ENCODE measurements at regions not wholly inside any gene's neighbourhood (a gene's known extent, or its start where the extent isn't known, plus 50 kb on each side); places are given as distances from the start of the nearest gene placed in this dataset.

DNA sequence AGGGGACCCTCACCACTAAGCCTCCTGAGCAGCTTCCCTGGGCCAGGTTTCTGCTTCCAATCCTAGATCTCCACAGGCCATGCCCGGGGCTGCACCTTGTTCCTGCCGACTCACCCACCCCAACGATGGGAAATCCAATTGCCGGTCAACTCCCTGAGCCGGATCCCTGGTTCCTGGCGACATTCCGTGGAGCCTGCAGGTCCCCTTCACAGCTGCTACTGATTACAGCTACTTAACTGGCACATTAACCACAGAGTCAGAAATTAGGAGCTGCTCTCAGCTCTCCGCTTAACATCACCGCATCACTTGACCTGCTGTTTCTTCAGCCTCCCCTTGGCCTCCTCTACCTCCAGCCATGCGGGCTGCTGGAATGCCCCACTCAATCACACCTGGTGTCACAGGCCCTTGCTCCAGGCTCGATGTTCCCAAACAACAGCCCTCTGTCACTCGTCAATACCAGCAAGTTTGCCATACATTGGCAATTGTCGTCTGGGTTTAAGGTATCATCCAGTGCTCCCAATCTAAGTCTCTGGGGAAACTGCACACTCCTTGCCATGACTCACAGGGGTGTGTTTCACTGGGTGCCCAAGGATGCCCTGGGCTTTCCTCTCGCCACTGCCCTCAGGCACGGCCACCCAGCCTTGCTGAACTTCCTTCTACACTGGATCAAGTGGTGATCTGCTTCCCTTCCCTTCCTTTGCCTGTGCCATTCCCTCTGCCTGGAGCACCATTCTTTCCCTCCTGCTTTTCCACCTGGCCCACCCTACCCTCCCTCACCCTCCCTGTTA, 181.0 kb downstream of the MN1 start:
- TF ChIP-seq, protein P1, sequence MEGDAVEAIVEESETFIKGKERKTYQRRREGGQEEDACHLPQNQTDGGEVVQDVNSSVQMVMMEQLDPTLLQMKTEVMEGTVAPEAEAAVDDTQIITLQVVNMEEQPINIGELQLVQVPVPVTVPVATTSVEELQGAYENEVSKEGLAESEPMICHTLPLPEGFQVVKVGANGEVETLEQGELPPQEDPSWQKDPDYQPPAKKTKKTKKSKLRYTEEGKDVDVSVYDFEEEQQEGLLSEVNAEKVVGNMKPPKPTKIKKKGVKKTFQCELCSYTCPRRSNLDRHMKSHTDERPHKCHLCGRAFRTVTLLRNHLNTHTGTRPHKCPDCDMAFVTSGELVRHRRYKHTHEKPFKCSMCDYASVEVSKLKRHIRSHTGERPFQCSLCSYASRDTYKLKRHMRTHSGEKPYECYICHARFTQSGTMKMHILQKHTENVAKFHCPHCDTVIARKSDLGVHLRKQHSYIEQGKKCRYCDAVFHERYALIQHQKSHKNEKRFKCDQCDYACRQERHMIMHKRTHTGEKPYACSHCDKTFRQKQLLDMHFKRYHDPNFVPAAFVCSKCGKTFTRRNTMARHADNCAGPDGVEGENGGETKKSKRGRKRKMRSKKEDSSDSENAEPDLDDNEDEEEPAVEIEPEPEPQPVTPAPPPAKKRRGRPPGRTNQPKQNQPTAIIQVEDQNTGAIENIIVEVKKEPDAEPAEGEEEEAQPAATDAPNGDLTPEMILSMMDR (conservative IDR thresholded peaks at IDR 0.05; ENCODE audit: low read depth) = no peak
- no peak overlapping the region for H3K27ac ChIP-seq
- POLR2A ChIA-PET (ENCODE audit: low non-redundant PET) = no interaction called here
- CTCF ChIA-PET = no interaction called here
- no peak for DNase-seq (ENCODE audit: low spot score)

DNA sequence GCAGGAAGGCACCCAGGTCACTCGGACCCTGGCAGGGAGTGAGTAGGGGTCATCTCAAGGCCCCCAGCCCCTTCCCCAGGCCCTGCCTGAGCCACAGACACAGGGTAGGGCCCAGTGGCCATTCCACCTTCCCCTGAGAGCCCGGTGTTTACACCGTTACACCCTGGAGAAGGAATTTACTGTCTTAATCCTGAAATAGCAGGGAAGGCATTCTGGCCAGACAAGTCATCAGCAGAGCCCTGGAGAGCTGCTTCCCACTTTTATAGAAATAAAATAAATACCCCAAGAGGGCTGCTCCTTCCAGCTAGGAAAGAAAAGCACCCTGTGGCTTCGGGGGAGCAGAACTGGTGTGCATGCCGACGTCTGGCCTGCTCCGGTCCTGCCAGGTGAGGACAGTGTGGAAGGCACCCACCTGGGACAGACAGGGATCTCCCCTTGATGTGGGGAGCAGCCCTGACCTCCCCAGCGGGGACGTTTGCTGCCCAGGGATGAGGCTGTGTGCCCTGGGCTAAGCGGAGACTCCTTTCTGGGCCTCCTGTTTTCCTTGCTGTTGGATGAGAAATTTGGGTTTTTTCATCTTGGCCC, 180.0 kb downstream of the MN1 start:
- H3K27ac ChIP-seq = no peak overlapping the region
- TF ChIP-seq, protein P1 (conservative IDR thresholded peaks at IDR 0.05; ENCODE audit: low read depth) = no peak
- CTCF ChIA-PET = no interaction called here
- no peak for DNase-seq (ENCODE audit: low spot score)
- POLR2A ChIA-PET (ENCODE audit: low non-redundant PET) = no interaction called here

DNA sequence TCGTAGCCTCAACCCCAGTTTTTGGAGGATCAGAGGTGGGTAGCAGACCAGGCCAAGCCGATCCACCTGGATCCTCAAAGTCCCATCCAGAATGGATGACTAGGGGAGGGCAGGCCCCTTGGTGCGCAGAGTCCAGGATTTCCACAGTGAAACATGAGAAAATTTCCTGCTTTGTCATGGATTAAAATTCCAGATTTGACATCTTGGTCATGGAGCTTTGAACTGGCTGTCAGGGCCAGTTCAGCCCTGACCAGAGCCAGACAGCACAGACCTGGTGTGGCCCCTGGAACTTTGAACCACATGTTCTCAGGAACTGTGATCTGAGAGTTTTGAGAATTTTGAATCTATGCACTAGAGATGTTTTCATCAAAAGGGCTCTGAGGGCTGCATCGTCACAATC, 177.5 kb downstream of the MN1 start:
- no peak for DNase-seq (ENCODE audit: low spot score)
- CTCF ChIA-PET = no interaction called here
- H3K27ac ChIP-seq = no peak overlapping the region
- TF ChIP-seq, protein P1 (conservative IDR thresholded peaks at IDR 0.05; ENCODE audit: low read depth) = no peak
- POLR2A ChIA-PET (ENCODE audit: low non-redundant PET) = no interaction called here

DNA sequence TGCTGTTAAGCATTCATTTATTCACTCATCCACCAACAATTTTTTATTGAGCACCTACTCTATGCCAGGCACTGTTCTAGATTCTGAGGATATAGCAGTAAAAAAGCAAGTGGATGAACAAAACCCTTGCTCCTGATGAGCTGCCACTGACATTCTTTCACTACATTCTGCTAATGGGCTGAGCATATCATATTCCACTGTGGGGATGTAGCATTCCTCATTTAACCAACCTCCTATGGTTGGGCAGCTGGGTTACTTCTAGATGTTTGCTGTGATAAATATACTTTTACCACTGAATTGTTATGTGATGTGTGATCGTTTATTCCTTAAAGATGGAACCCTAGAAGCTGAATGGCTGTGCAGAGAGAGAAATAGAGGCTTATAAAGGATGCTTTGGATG, 176.9 kb downstream of the MN1 start:
- ChIA-PET POLR2A (ENCODE audit: low non-redundant PET) (no interaction called here), CTCF (no interaction called here)

DNA sequence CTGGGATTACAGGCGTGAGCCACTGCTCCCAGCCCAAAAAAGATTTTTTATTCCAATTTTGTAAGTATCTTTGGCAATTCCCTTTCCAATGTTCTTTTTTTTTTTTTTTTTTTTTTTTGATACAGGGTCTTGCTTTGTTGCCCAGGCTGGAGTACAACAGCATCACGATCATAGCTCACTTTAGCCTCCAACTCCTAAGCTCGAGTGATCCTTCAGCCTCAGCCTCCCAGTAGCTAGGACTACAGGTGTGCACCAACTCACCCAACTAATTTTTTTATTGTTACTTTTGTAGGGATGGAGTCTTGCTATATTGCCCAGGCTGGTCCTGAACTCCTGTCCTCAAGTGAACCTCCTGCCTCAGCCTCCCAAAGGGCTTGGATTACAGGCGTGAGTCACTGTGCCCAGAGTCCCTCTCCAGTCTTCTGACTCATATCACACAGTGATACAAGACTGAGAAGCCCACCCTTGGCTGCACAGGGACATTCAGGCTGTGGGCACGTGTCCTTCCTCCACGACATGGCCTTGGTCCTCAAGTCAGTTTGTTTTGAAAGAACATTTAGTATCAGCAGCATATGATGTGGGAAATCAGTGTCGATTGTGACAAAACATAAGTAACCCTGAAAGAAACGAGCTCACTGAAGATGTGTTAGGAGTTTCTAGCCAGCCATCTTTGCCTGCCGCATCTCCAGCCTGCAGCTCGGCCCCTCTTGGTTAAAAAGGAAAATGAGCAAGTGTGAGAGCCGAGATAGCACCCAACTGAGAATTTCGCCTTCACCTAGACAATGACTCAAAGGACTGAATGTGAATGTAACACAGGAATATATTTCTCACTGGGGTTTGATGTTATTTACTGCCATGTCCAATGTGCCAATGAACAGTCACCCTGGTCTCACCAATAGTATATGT, 175.5 kb downstream of the MN1 start:
- no peak overlapping the region for H3K27ac ChIP-seq
- no peak for DNase-seq (ENCODE audit: low spot score)
- TF ChIP-seq, protein P1 (conservative IDR thresholded peaks at IDR 0.05; ENCODE audit: low read depth) = no peak
- CTCF ChIA-PET = interaction anchor here (0.5 to 0.6 kb wide), 2 partner anchors 29 to 221 kb away, joined by 3 read pairs; no protein-coding TSS in a partner anchor
- POLR2A ChIA-PET (ENCODE audit: low non-redundant PET) = no interaction called here

More for the DNA sequence above, 176.9 kb downstream of the MN1 start:
- no peak for DNase-seq (ENCODE audit: low spot score)
- no peak overlapping the region for H3K27ac ChIP-seq
- TF ChIP-seq, protein P1 (conservative IDR thresholded peaks at IDR 0.05; ENCODE audit: low read depth) = no peak
